GM12892 (cell line): ENCODE measurements at regions not wholly inside any gene's neighbourhood (a gene's known extent, or its start where the extent isn't known, plus 50 kb on each side); places are given as distances from the start of the nearest gene placed in this dataset.
"Not testable (repeated sequence)": the region's sequence is repeated elsewhere in the genome, so short reads cannot be mapped to it uniquely, and the experiment has no call there.

Experiments used
- DNase-seq: peaks from one replicate; pipeline ENCODE4 v3.0.0; 2011; ENCODE audit not compliant: insufficient read length
- FAIRE-seq: peaks from 2 replicates; lab custom pipeline; 2011; peaks lifted over from hg19 to GRCh38; lab: Jason Lieb, UNC
- POLR2A ChIP-seq: IDR thresholded peaks from 2 replicates; pipeline ENCODE4 v1.6.1; 2011; ENCODE audit warnings: low read depth, low read length, control low read depth
- POLR2AphosphoS5 ChIP-seq: IDR thresholded peaks from 2 replicates; pipeline ENCODE4 v1.6.1; 2011; ENCODE audit warnings: low read depth, low read length, control low read depth
- TAF1 ChIP-seq: IDR thresholded peaks from 2 replicates; pipeline ENCODE4 v1.6.1; 2011; ENCODE audit warnings: low read depth, mild to moderate bottlenecking, control low read depth, low read length, borderline replicate concordance

DNA sequence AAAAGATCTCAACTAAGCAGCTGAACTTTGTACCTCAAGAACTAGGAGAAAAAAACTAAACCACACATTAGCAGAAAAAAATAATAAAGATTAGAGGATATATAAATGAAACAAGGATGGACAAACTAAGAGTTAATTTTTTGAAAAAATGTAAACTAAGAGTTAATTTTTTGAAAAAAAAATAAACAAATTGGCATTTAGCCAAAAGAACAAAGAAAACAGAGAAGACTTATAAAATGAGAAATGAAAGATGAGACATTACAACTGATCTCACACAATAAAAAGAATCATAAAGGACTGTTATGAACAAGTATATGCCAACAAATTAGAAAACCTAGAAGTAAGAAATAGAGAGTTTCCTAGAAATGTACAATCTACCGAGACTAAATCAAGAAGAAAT is 859.2 kb upstream of the GYPC start:
- TF ChIP-seq POLR2AphosphoS5 (no peak), TAF1 (no peak), POLR2A (no peak)
- no peak for FAIRE-seq
- DNase-seq, result no peak

DNA sequence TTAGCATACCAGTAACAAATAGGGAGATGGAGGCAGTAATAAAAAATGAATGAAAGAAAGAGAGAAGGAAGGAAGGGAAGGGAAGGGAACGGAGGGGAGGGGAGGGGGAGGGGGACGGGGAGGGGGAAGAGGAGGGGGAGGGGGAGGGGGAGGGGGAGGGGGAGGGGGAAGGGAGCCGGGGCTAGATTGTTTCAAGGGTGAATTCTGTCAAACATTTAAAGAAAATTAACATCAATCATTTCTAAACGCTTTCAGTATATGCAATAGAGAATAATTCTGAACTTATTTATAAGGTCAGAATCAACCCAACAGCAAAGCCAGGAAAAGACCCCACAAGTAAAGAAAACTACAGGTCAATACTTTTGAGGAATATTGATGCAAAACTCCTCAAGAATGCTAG is 858.8 kb upstream of the GYPC start:
- no peak for TF ChIP-seq TAF1
- TF ChIP-seq POLR2A, result no peak
- TF ChIP-seq POLR2AphosphoS5, result no peak
- FAIRE-seq (no peak), DNase-seq (no peak)

GRCh38 chr2:125822746-125823145 is 833.2 kb upstream of the GYPC start:
- no peak for TF ChIP-seq POLR2AphosphoS5
- TF ChIP-seq TAF1, result no peak
- no peak for TF ChIP-seq POLR2A
- no peak for FAIRE-seq
- DNase-seq, result no peak

DNA sequence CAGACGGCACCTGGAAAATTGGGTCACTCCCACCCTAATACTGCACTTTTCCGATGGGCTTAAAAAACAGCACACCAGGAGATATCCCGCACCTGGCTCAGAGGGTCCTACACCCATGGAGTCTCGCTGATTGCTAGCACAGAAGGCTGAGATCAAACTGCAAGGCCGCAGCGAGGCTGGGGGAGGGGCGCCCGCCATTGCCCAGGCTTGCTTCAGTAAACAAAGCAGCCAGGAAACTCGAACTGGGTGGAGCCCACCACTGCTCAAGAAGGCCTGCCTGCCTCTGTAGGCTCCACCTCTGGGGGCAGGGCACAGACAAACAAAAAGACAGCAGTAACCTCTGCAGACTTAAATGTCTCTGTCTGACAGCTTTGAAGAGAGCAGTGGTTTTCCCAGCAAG is 830.2 kb upstream of the GYPC start:
- not testable (repeated sequence) for FAIRE-seq

GRCh38 chr2:125837128-125837527 is 818.8 kb upstream of the GYPC start:
- DNase-seq, result no peak
- FAIRE-seq, result no peak
- TF ChIP-seq TAF1 (no peak), POLR2AphosphoS5 (no peak), POLR2A (no peak)

More for the DNA sequence above, 830.2 kb upstream of the GYPC start:
- DNase-seq, result not testable (repeated sequence)

- FAIRE-seq, result no peak
- DNase-seq, result no peak
- no peak for TF ChIP-seq POLR2A
These were observed 818.3 kb upstream of the GYPC start for GRCh38 chr2:125837611-125838010.

DNA sequence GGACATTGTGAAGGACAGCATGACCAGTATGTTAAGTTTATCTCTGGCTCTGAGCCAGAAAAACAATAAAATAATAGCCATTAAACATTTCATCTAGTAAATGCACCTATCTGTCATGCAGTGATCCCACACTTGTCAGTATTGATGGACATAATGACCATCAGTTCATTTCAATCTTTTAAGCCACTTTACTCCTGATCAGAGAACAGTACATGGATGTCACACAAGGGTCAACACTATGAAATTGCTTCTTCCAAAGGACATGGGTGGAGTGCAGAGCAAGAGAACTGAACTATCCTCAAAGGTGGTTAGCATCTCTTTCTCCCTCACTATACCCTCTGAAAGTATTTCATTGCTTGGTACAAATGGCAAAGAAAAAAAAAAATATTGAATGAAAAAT is 816.0 kb upstream of the GYPC start:
- no peak for DNase-seq
- no peak for FAIRE-seq
- TF ChIP-seq POLR2A, result no peak
- TF ChIP-seq TAF1, result no peak
- TF ChIP-seq POLR2AphosphoS5, result no peak

DNA sequence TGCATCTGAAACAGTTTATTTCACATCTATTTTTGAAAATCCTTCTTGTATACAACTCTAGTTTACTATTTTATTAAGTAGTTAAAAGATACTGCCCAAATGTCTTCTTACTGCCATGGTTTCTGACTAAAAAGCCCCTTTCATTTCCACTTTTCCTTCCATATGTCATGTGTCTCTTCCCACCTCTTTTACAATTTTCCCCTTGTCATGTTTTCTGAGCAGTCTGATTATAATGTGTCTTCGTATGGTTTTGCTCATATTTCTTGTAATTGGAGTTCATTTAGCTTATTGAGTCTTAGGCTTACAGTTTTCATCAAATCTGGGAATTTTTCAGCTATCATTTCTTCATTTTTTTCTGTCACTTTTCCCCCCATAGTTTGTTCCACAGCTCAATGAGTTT is 813.9 kb upstream of the GYPC start:
- no peak for FAIRE-seq
- no peak for DNase-seq
- no peak for TF ChIP-seq POLR2A
- TF ChIP-seq POLR2AphosphoS5, result no peak
- no peak for TF ChIP-seq TAF1

DNA sequence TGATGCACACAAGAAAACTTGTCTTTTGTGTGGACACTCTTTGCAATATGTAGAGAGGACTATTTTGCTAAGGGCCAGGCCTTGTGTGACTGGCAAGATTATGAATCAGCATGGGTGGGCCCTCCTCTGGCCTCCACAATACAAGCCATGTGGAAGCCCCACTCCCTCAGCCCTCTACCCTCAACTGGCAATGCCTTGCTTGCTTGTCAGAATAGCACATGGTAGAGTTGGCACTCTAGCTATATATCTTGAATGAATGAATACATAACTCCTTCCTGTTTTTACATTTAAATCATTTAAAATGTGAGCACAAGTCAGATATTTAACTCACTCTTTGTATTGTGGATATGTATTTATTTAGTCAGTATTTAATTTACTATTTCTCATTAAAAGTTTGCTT is 805.4 kb upstream of the GYPC start:
- FAIRE-seq (no peak), DNase-seq (no peak)
- TF ChIP-seq POLR2A (no peak), TAF1 (no peak), POLR2AphosphoS5 (no peak)

- FAIRE-seq, result no peak
- DNase-seq, result no peak
- TF ChIP-seq POLR2AphosphoS5, result no peak
- no peak for TF ChIP-seq POLR2A
- no peak for TF ChIP-seq TAF1
These were observed 803.6 kb upstream of the GYPC start for GRCh38 chr2:125852364-125852763.

- DNase-seq, result no peak
- FAIRE-seq, result no peak
- TF ChIP-seq TAF1, result no peak
- TF ChIP-seq POLR2AphosphoS5, result no peak
These were observed 802.3 kb upstream of the GYPC start for GRCh38 chr2:125853626-125854025.

DNA sequence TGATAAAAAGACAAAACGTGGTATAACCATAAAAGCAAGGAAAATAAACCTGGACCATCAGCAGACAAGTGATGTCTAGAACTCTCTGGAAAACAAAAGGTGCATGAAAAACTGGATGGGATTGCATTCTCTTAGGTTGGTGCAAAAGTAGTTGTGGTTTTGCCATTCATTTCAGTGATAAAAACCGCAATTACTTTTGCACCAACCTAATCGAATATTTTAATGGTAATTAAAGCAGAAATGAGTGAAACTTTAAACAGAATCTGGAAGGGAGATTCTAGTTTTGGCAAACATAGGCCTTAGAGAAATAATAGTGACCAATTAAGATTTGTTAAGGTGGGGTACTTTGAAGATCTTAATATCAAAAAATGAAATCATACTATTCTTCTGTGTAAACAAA is 800.8 kb upstream of the GYPC start:
- no peak for DNase-seq
- TF ChIP-seq POLR2A (no peak), TAF1 (no peak), POLR2AphosphoS5 (no peak)
- FAIRE-seq, result no peak
